ENCODE measurements at regions not wholly inside any gene's neighbourhood (a gene's known extent, or its start where the extent isn't known, plus 50 kb on each side); places are given as distances from the start of the nearest gene placed in this dataset.
"Not testable (repeated sequence)": the region's sequence is repeated elsewhere in the genome, so short reads cannot be mapped to it uniquely, and the experiment has no call there.

GRCh38 chr20:50360921-50361320 is 149.3 kb upstream of the PTPN1 start:
- peaks cover 10% of the 10 kb centered on the region for H3K79me1 ChIP-seq (ENCODE audit: low read length)
- no peak overlapping the region for H3K4me2 ChIP-seq (ENCODE audit: low read length)
- H2AK5ac ChIP-seq (ENCODE audit: low read length): peak overlapping the region; percentile 33
- no peaks in the 10 kb centered on the region for H3K36me3 ChIP-seq (ENCODE audit: control insufficient read depth in 1 of 2, insufficient read depth in 2 of 2, low read length in 2 of 2)
- H4K12ac ChIP-seq (ENCODE audit: low read depth, low read length): no peak overlapping the region
- peak overlapping the region; percentile 49 for H2BK120ac ChIP-seq (ENCODE audit: insufficient read depth, low read length, poor library complexity)
- no peak overlapping the region for H3K4me3 ChIP-seq (ENCODE audit: low read depth, low read length)
- no peaks in the 10 kb centered on the region for H3K79me2 ChIP-seq (ENCODE audit: control insufficient read depth, insufficient read depth, low read length, poor library complexity)
- no peak overlapping the region for H3K23ac ChIP-seq (ENCODE audit: low read length)
- H3K27ac ChIP-seq (ENCODE audit: low read depth, low read length): no peak overlapping the region
- WGBS (ENCODE audit: extremely low coverage, insufficient coverage, insufficient read length): no CpG with 5 or more reads among the region's 8 CpGs
- no peaks in the 10 kb centered on the region for H3K27me3 ChIP-seq (ENCODE audit: insufficient read depth, low read length)
- no peak for DNase-seq
- H3K4me1 ChIP-seq (ENCODE audit: control insufficient read depth in 1 of 2, insufficient read depth in 2 of 2, low read length in 2 of 2): peaks cover 15 to 16% of the 10 kb centered on the region in 2 experiments
- H4K8ac ChIP-seq (ENCODE audit: low read depth, low read length): peak overlapping the region; percentile 3
- H2BK12ac ChIP-seq (ENCODE audit: low read length): peak overlapping the region; percentile 3
- H3K9me3 ChIP-seq (ENCODE audit: insufficient read depth, low read depth, low read length): peaks cover 3% of the 10 kb centered on the region
- H3K4ac ChIP-seq (ENCODE audit: low read depth, low read length): peak overlapping the region; percentile 25
- no peak overlapping the region for H2AFZ ChIP-seq (ENCODE audit: insufficient read depth, low read length, poor library complexity)
- H3K14ac ChIP-seq (ENCODE audit: low read length): peak overlapping the region; percentile 68
- H4K91ac ChIP-seq (ENCODE audit: low read depth, low read length): peak overlapping the region; percentile 72
- no peak overlapping the region for H3K9ac ChIP-seq (ENCODE audit: low read length)
- no peak overlapping the region for H2BK5ac ChIP-seq (ENCODE audit: low read depth, low read length, poor library complexity)
- H3K18ac ChIP-seq (ENCODE audit: low read length): no peak overlapping the region

- H3K14ac ChIP-seq (ENCODE audit: low read length); H3K4me2 ChIP-seq (ENCODE audit: low read length); H2BK12ac ChIP-seq (ENCODE audit: low read length); DNase-seq; H3K27me3 ChIP-seq (ENCODE audit: insufficient read depth, low read length); H3K4me3 ChIP-seq (ENCODE audit: low read depth, low read length); H2BK5ac ChIP-seq (ENCODE audit: low read depth, low read length, poor library complexity); H3K9me3 ChIP-seq (ENCODE audit: insufficient read depth, low read depth, low read length); H3K9ac ChIP-seq (ENCODE audit: low read length); H4K12ac ChIP-seq (ENCODE audit: low read depth, low read length); H3K79me2 ChIP-seq (ENCODE audit: control insufficient read depth, insufficient read depth, low read length, poor library complexity); H2BK120ac ChIP-seq (ENCODE audit: insufficient read depth, low read length, poor library complexity); H2AK5ac ChIP-seq (ENCODE audit: low read length); H2AFZ ChIP-seq (ENCODE audit: insufficient read depth, low read length, poor library complexity); H4K91ac ChIP-seq (ENCODE audit: low read depth, low read length); H3K23ac ChIP-seq (ENCODE audit: low read length); H3K27ac ChIP-seq (ENCODE audit: low read depth, low read length); H4K8ac ChIP-seq (ENCODE audit: low read depth, low read length); H3K18ac ChIP-seq (ENCODE audit: low read length); H3K4ac ChIP-seq (ENCODE audit: low read depth, low read length); H3K36me3 ChIP-seq (ENCODE audit: control insufficient read depth in 1 of 2, insufficient read depth in 2 of 2, low read length in 2 of 2): not testable (repeated sequence)
- Histone ChIP-seq H3K79me1 (ENCODE audit: low read length) (peaks cover 10% of the 10 kb centered on the region), H3K4me1 (ENCODE audit: control insufficient read depth in 1 of 2, insufficient read depth in 2 of 2, low read length in 2 of 2) (peaks cover 15 to 16% of the 10 kb centered on the region in 2 experiments)
- WGBS (ENCODE audit: extremely low coverage, insufficient coverage, insufficient read length): no CpG with 5 or more reads among the region's 6 CpGs
Measured at GRCh38 chr20:50362177-50362576, 148.0 kb upstream of the PTPN1 start.

DNA sequence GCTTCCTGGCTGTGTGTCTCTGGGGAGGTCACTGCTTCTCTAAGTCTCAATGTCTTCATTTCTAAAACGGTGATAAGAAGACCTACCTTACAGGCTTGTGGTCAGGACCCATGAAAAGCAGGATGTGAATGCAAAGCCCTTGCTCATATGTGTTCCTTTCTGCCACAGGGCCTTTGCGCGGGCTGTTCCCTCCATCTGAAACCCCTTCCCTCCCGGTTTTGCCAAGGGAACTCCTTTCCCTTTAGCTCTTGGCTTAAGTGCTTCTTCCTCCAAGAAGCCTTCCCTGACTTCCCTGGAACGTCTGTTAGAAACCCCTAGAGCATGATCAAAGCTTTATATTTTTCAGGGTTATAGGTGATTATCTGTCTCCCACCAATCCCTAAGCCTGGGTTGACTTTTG is 147.2 kb upstream of the PTPN1 start:
- no peak overlapping the region for H2AK5ac ChIP-seq (ENCODE audit: low read length)
- H3K36me3 ChIP-seq (ENCODE audit: control insufficient read depth in 1 of 2, insufficient read depth in 2 of 2, low read length in 2 of 2): no peaks in the 10 kb centered on the region
- H3K14ac ChIP-seq (ENCODE audit: low read length): no peak overlapping the region
- H2BK5ac ChIP-seq (ENCODE audit: low read depth, low read length, poor library complexity): no peak overlapping the region
- no peak overlapping the region for H3K9ac ChIP-seq (ENCODE audit: low read length)
- no peak overlapping the region for H3K4me3 ChIP-seq (ENCODE audit: low read depth, low read length)
- peaks cover 15 to 16% of the 10 kb centered on the region in 2 experiments for H3K4me1 ChIP-seq (ENCODE audit: control insufficient read depth in 1 of 2, insufficient read depth in 2 of 2, low read length in 2 of 2)
- H3K27ac ChIP-seq (ENCODE audit: low read depth, low read length): no peak overlapping the region
- DNase-seq: no peak
- H3K23ac ChIP-seq (ENCODE audit: low read length): no peak overlapping the region
- H4K91ac ChIP-seq (ENCODE audit: low read depth, low read length): no peak overlapping the region
- no peak overlapping the region for H4K12ac ChIP-seq (ENCODE audit: low read depth, low read length)
- no peak overlapping the region for H3K4me2 ChIP-seq (ENCODE audit: low read length)
- no peak overlapping the region for H2BK120ac ChIP-seq (ENCODE audit: insufficient read depth, low read length, poor library complexity)
- no peak overlapping the region for H3K4ac ChIP-seq (ENCODE audit: low read depth, low read length)
- H2BK12ac ChIP-seq (ENCODE audit: low read length): no peak overlapping the region
- peaks cover 10% of the 10 kb centered on the region for H3K79me1 ChIP-seq (ENCODE audit: low read length)
- no peaks in the 10 kb centered on the region for H3K79me2 ChIP-seq (ENCODE audit: control insufficient read depth, insufficient read depth, low read length, poor library complexity)
- no peak overlapping the region for H2AFZ ChIP-seq (ENCODE audit: insufficient read depth, low read length, poor library complexity)
- H3K27me3 ChIP-seq (ENCODE audit: insufficient read depth, low read length): no peaks in the 10 kb centered on the region
- no peak overlapping the region for H4K8ac ChIP-seq (ENCODE audit: low read depth, low read length)
- peaks cover 3% of the 10 kb centered on the region for H3K9me3 ChIP-seq (ENCODE audit: insufficient read depth, low read depth, low read length)
- H3K18ac ChIP-seq (ENCODE audit: low read length): no peak overlapping the region
- no CpG with 5 or more reads among the region's 5 CpGs for WGBS (ENCODE audit: extremely low coverage, insufficient coverage, insufficient read length)

DNA sequence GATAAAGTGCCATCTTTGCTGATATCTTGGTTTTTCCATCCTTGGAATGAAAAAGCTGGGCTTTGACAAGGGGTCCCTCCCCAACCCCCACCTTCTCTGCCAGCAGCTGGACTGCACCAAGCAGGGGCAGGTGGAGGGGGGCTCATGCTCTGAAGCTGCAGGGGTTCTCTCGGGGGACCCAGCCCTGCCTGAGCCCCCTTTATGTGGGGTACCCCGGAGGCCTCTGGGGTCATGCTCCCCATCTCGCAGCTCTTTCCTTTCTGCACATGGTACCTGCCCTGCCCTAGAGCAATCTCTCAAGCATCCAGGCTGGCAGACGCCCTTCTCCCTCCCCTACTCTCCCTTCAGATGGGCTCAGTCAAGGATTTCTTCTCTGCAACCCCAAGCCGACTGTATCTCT is 146.7 kb upstream of the PTPN1 start:
- Histone ChIP-seq H3K23ac (ENCODE audit: low read length) (no peak overlapping the region), H3K4ac (ENCODE audit: low read depth, low read length) (no peak overlapping the region), H3K4me3 (ENCODE audit: low read depth, low read length) (no peak overlapping the region), H3K18ac (ENCODE audit: low read length) (no peak overlapping the region), H2AFZ (ENCODE audit: insufficient read depth, low read length, poor library complexity) (no peak overlapping the region), H2BK5ac (ENCODE audit: low read depth, low read length, poor library complexity) (no peak overlapping the region), H3K9ac (ENCODE audit: low read length) (no peak overlapping the region), H3K14ac (ENCODE audit: low read length) (no peak overlapping the region), H3K4me2 (ENCODE audit: low read length) (no peak overlapping the region), H3K79me1 (ENCODE audit: low read length) (peaks cover 10% of the 10 kb centered on the region), H4K8ac (ENCODE audit: low read depth, low read length) (no peak overlapping the region), H3K4me1 (ENCODE audit: control insufficient read depth in 1 of 2, insufficient read depth in 2 of 2, low read length in 2 of 2) (peaks cover 15 to 16% of the 10 kb centered on the region in 2 experiments), H3K27me3 (ENCODE audit: insufficient read depth, low read length) (no peaks in the 10 kb centered on the region), H3K27ac (ENCODE audit: low read depth, low read length) (no peak overlapping the region), H2AK5ac (ENCODE audit: low read length) (peak overlapping the region; percentile 29), H3K9me3 (ENCODE audit: insufficient read depth, low read depth, low read length) (peaks cover 3% of the 10 kb centered on the region), H4K91ac (ENCODE audit: low read depth, low read length) (peak overlapping the region; percentile 34), H2BK120ac (ENCODE audit: insufficient read depth, low read length, poor library complexity) (no peak overlapping the region), H4K12ac (ENCODE audit: low read depth, low read length) (no peak overlapping the region), H3K79me2 (ENCODE audit: control insufficient read depth, insufficient read depth, low read length, poor library complexity) (no peaks in the 10 kb centered on the region), H2BK12ac (ENCODE audit: low read length) (no peak overlapping the region), H3K36me3 (ENCODE audit: control insufficient read depth in 1 of 2, insufficient read depth in 2 of 2, low read length in 2 of 2) (no peaks in the 10 kb centered on the region)
- WGBS (ENCODE audit: extremely low coverage, insufficient coverage, insufficient read length): no CpG with 5 or more reads among the region's 5 CpGs
- no peak for DNase-seq
